Type B pancreatic cell (in vitro differentiated cells): ENCODE measurements at regions not wholly inside any gene's neighbourhood (a gene's known extent, or its start where the extent isn't known, plus 50 kb on each side); places are given as distances from the start of the nearest gene placed in this dataset.

ENCODE experiments used
- DNase-seq: peaks from one replicate; pipeline ENCODE4 v3.0.0; 2021; ENCODE audit warnings: mixed read lengths; ENCODE audit not compliant: unreplicated experiment; ENCODE audit errors: extremely low spot score
- H3K27ac Mint-ChIP-seq: 2 replicates; pipeline ENCODE4 v1.8.0; 2021; ENCODE audit warnings: mild to moderate bottlenecking, mixed read lengths
- H3K27me3 Mint-ChIP-seq: 2 replicates; pipeline ENCODE4 v1.8.0; 2021; ENCODE audit warnings: mixed read lengths
- H3K36me3 Mint-ChIP-seq: 2 replicates; pipeline ENCODE4 v1.8.0; 2021; ENCODE audit warnings: mixed read lengths
- H3K4me1 Mint-ChIP-seq: one replicate; pipeline ENCODE4 v1.8.0; 2021; ENCODE audit warnings: mixed read lengths; ENCODE audit not compliant: unreplicated experiment
- H3K4me3 Mint-ChIP-seq: 2 replicates; pipeline ENCODE4 v1.8.0; 2021; ENCODE audit warnings: mild to moderate bottlenecking, mixed read lengths
- H3K9me3 Mint-ChIP-seq: 2 replicates; pipeline ENCODE4 v1.8.0; 2021; ENCODE audit warnings: mixed read lengths
- TF ChIP-seq, protein P1 (sequence below): fragments of 200-600 bp; sonication (generic); conservative IDR thresholded peaks from 2 replicates; pipeline ENCODE4 v1.5.0; 2021; ENCODE audit warnings: antibody characterized with exemption, mild to moderate bottlenecking

DNA sequence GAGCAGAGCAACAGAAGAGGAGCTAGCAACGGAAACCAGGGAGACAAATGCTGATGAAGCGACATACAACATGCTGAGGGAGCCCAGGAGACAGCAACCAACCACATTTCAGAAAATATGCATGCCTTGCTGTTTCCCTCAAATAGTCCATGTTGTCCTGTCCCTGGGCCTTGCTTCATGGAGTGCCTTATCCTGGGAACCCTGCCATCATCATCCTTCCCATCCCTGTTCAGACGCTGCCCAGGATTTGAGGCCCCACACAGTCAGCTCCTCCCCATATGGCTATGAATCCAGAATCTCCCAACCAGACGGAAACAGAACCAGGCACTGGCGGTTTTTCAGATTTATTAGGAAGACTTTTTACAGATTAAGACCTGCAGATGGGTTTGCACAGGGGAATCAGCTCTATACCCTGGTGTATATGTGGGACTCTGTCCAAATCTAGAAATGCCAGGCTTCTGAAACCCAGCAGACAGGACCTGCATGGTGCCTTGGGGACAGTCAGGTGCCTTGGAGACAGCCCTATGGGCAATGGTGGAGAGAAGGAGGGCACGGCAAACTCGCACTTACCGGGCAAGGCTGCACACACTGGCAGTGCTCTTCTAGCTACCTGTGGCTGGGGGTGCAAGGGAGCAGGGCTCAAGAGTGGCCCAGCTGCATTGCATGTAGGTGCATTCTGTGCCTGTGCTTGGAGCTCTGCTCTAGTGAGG is 199.7 kb upstream of the MAMLD1 start:
- TF ChIP-seq, protein P1, sequence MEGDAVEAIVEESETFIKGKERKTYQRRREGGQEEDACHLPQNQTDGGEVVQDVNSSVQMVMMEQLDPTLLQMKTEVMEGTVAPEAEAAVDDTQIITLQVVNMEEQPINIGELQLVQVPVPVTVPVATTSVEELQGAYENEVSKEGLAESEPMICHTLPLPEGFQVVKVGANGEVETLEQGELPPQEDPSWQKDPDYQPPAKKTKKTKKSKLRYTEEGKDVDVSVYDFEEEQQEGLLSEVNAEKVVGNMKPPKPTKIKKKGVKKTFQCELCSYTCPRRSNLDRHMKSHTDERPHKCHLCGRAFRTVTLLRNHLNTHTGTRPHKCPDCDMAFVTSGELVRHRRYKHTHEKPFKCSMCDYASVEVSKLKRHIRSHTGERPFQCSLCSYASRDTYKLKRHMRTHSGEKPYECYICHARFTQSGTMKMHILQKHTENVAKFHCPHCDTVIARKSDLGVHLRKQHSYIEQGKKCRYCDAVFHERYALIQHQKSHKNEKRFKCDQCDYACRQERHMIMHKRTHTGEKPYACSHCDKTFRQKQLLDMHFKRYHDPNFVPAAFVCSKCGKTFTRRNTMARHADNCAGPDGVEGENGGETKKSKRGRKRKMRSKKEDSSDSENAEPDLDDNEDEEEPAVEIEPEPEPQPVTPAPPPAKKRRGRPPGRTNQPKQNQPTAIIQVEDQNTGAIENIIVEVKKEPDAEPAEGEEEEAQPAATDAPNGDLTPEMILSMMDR = no peak
- DNase-seq = no peak
- H3K9me3 Mint-ChIP-seq = no peaks in the 10 kb centered on the region

DNA sequence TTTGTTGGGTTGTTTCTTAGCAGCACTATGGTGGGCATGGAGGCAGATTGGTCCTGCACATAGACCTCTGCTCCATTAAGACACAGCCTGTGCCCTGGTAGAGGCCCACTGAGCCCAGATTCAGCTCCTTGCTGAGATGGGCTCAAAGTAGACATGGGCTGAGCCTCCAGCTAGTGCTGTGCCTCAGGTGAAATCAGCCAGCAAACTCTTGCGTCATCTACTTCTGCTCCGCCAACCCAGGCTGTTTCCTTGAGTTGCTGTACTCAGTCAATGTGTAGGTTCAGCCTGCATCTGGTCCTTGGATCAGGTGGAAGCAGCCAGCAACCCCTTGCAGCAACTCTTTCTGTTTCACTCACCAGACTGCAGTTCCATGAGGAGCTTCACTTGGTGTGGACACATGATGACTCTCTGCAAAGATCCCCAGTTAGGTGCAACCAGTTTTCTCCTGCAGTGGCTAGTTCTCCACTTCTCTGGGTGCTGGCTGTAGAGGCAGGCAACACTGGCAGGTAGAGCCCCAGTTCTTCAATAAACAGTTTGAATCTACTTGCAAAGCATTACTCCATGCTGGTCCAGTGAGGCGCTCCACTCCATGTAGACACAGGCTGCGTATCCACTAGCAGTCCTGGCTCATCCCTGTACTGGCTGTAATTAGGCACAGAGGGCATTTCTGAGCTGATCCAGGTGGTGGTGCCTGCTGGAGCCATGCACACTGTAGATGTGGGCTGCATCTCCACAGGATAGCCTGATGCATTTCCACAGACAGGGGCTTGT is 199.0 kb upstream of the MAMLD1 start:
- Mint-ChIP-seq H3K4me3 (no peak overlapping the region), H3K36me3 (no peaks in the 10 kb centered on the region), H3K4me1 (no peaks in the 10 kb centered on the region), H3K27me3 (no peaks in the 10 kb centered on the region), H3K27ac (no peak overlapping the region), H3K9me3 (no peaks in the 10 kb centered on the region)
- DNase-seq = no peak
- TF ChIP-seq, protein P1 = no peak

More for the DNA sequence above, 199.7 kb upstream of the MAMLD1 start:
- H3K4me1 Mint-ChIP-seq = no peaks in the 10 kb centered on the region
- H3K4me3 Mint-ChIP-seq = no peak overlapping the region
- H3K36me3 Mint-ChIP-seq = no peaks in the 10 kb centered on the region
- no peak overlapping the region for H3K27ac Mint-ChIP-seq
- H3K27me3 Mint-ChIP-seq = no peaks in the 10 kb centered on the region

DNA sequence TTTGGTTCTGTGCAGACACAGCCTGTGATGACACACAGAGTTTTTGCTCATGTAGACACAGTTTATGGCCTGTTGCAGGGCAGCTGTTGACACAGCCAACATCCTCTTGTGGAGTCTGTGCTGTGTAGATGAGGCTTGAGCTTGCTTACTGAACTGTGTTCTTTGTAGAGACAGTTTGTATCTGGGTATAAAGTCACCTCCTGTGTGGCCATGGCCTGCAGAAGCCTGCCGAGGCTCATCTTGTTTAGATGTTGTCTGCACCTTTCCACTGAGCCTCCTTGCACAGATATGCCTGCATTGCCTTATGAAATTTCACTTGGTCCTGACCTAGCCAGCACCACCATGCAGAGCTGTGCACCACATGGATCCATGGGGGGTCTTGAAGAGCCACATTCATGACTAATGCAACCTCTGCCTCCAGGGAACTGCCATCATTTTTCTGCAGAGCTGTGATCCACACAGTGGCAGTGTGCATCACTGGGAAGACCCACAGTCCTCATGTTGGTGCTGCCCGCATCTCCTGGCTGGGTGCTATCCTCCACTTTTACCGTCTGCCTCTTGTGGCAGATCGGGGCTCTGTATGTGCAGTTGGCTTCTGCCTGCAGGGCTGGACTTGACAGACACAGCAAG is 198.0 kb upstream of the MAMLD1 start:
- no peaks in the 10 kb centered on the region for H3K9me3 Mint-ChIP-seq
- H3K36me3 Mint-ChIP-seq = no peaks in the 10 kb centered on the region
- H3K27ac Mint-ChIP-seq = no peak overlapping the region
- no peaks in the 10 kb centered on the region for H3K4me1 Mint-ChIP-seq
- TF ChIP-seq, protein P1 = no peak
- H3K27me3 Mint-ChIP-seq = no peaks in the 10 kb centered on the region
- no peak overlapping the region for H3K4me3 Mint-ChIP-seq
- no peak for DNase-seq

DNA sequence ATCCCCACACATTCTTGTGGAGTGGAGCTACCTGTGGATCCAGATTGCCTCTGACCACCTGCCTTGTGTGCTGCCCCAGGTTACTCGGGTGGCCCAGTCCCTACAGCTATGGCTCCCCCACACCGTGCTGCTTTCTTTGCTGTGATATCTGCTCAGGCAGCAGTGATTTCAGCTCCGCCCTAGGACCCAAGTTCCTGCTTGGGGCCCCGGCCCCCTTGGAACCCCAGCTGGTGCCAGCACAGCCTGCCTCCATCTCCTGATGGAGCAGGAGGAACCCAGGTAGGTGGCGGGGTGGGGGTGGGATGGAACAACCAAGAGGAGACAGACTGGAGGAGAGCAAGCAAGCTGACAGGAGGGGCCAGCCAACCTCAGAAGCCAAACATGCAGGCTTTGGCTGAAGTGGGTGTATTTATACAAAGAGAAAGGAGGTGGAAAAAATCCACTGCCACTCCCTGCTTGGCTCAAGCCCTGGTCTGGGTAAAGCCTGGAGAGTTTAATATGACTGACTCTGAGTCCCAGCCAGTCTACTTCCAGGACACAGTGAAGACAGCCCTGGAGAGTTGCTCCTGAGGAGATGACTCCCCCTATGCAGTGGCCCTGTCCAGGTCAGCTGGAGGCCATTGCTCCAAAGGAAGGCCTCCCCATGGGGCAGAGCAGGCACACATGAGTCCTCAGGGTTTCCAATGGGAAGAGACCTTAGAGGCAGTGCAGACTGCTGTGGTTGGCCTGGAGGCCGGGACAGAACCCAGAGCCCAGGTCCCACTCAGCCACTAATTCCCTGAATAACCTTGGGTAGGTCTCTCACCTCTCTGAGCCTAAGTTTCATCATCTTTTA is 197.1 kb upstream of the MAMLD1 start:
- H3K4me1 Mint-ChIP-seq = no peaks in the 10 kb centered on the region
- H3K27ac Mint-ChIP-seq = no peak overlapping the region
- TF ChIP-seq, protein P1 = no peak
- no peaks in the 10 kb centered on the region for H3K36me3 Mint-ChIP-seq
- no peaks in the 10 kb centered on the region for H3K27me3 Mint-ChIP-seq
- H3K9me3 Mint-ChIP-seq = no peaks in the 10 kb centered on the region
- H3K4me3 Mint-ChIP-seq = no peak overlapping the region
- DNase-seq = no peak
